ENCODE measurements at regions not wholly inside any gene's neighbourhood (a gene's known extent, or its start where the extent isn't known, plus 50 kb on each side); places are given as distances from the start of the nearest gene placed in this dataset.

GRCh38 chr20:24815196-24815815, 133.8 kb upstream of the CST7 start:
- no peak for DNase-seq (ENCODE audit: low read depth in 3 of 3)

- no peak for DNase-seq (ENCODE audit: low read depth in 3 of 3)
Measured at GRCh38 chr20:24815931-24816330, 133.1 kb upstream of the CST7 start.

- DNase-seq (ENCODE audit: low read depth in 3 of 3) = no peak
Measured at GRCh38 chr20:24816431-24816830, 132.6 kb upstream of the CST7 start.

GRCh38 chr20:24816907-24817306, 132.2 kb upstream of the CST7 start:
- no peak for DNase-seq (ENCODE audit: low read depth in 3 of 3)

GRCh38 chr20:24817351-24817750, 131.7 kb upstream of the CST7 start:
- DNase-seq (ENCODE audit: low read depth in 3 of 3) = no peak

GRCh38 chr20:24818056-24818455, 131.0 kb upstream of the CST7 start:
- DNase-seq (ENCODE audit: low read depth in 3 of 3) = no peak

GRCh38 chr20:24819331-24819965, 129.6 kb upstream of the CST7 start:
- no peak for DNase-seq (ENCODE audit: low read depth in 3 of 3)

- DNase-seq (ENCODE audit: low read depth in 3 of 3) = no peak
Measured at GRCh38 chr20:24820345-24820744, 128.7 kb upstream of the CST7 start.

- DNase-seq (ENCODE audit: low read depth in 3 of 3) = no peak
Measured at GRCh38 chr20:24821391-24821790, 127.7 kb upstream of the CST7 start.

GRCh38 chr20:24823176-24823784, 125.8 kb upstream of the CST7 start:
- DNase-seq (ENCODE audit: low read depth in 3 of 3) = no peak

- DNase-seq (ENCODE audit: low read depth in 3 of 3) = no peak
Measured at GRCh38 chr20:24823989-24824693, 124.9 kb upstream of the CST7 start.

- DNase-seq (ENCODE audit: low read depth in 3 of 3) = no peak
Measured at GRCh38 chr20:24825591-24825990, 123.5 kb upstream of the CST7 start.

- no peak for DNase-seq (ENCODE audit: low read depth in 3 of 3)
Measured at GRCh38 chr20:24827603-24828295, 121.3 kb upstream of the CST7 start.

GRCh38 chr20:24828992-24829648, 119.9 kb upstream of the CST7 start:
- DNase-seq (ENCODE audit: low read depth in 3 of 3) = no peak

GRCh38 chr20:24829649-24830370, 119.3 kb upstream of the CST7 start:
- no peak for DNase-seq (ENCODE audit: low read depth in 3 of 3)

GRCh38 chr20:24830649-24831048, 118.4 kb upstream of the CST7 start:
- DNase-seq (ENCODE audit: low read depth in 3 of 3) = no peak

- no peak for DNase-seq (ENCODE audit: low read depth in 3 of 3)
Measured at GRCh38 chr20:24831232-24831631, 117.8 kb upstream of the CST7 start.

- no peak for DNase-seq (ENCODE audit: low read depth in 3 of 3)
Measured at GRCh38 chr20:24832518-24832917, 116.6 kb upstream of the CST7 start.

GRCh38 chr20:24833592-24833991, 115.5 kb upstream of the CST7 start:
- DNase-seq (ENCODE audit: low read depth in 3 of 3) = no peak

GRCh38 chr20:24834310-24834709, 114.8 kb upstream of the CST7 start:
- DNase-seq (ENCODE audit: low read depth in 3 of 3) = no peak

- no peak for DNase-seq (ENCODE audit: low read depth in 3 of 3)
Measured at GRCh38 chr20:24835195-24835594, 113.9 kb upstream of the CST7 start.

Measured in stimulated activated CD4-positive, alpha-beta T cell treated with anti-CD3 and anti-CD28 coated beads, TNF-alpha, amount 100 ng/mL, for 48 hours (primary cell).